HCT116 (cell line): ENCODE measurements at regions not wholly inside any gene's neighbourhood (a gene's known extent, or its start where the extent isn't known, plus 50 kb on each side); places are given as distances from the start of the nearest gene placed in this dataset.

Source experiments
- ATAC-seq: fragments of 200-7000 bp; cut with Tn5 transposase; 2 replicates; pipeline ENCODE4 v1.9.1; 2020; ENCODE audit warnings: mild to moderate bottlenecking, moderate library complexity
- BruUV-seq: library from RNA; stranded (reverse); fragments of 400-500 nt; replicated peaks from 2 replicates; lab custom pipeline; 2021; lab: Mats Ljungman, UMichigan
- CTCF ChIA-PET: fragments of 300-600 bp; sonication (Branson Sonifier 250); formaldehyde crosslinking; loops from one replicate; lab custom pipeline; 2021; ENCODE audit warnings: antibody characterized with exemption; lab: Charles Lee
- POLR2A ChIA-PET: fragments of 300-600, 350-600 bp; sonication (Branson Sonifier 250); formaldehyde crosslinking; loops from one replicate; lab custom pipeline; 2021; ENCODE audit warnings: antibody characterized with exemption; lab: Charles Lee
- RAD21 ChIA-PET, 2 experiments: fragments of 300-600 bp; sonication (Branson Sonifier 250); formaldehyde crosslinking; loops; one replicate each; lab custom pipeline; 2023; ENCODE audit warnings: low total read pairs in 2 of 2; ENCODE audit not compliant: uncharacterized antibody in 2 of 2, unreplicated experiment in 2 of 2, low non-redundant PET in 1 of 2; lab: Charles Lee
- DNase-seq: peaks from one replicate; pipeline ENCODE4 v3.0.0-alpha.2; 2010; ENCODE audit warnings: low read depth, low spot score
- H2AFZ ChIP-seq: fragments of 200-600 bp; shearing (Covaris generic), sonication (generic); 2 replicates; pipeline ENCODE4 v1.6.1; 2017; ENCODE audit warnings: low read depth, mixed run types, mixed read lengths, antibody characterized with exemption, low read length; ENCODE audit not compliant: poor library complexity, severe bottlenecking
- H3K27ac ChIP-seq: 2 replicates; pipeline ENCODE4 v1.5.1; 2012; ENCODE audit warnings: low read depth, low read length
- H3K27me3 ChIP-seq: fragments of 200-600 bp; sonication (generic); 2 replicates; pipeline ENCODE4 v1.6.1; 2016; ENCODE audit warnings: mixed run types, low read length, mixed read lengths; ENCODE audit not compliant: insufficient read depth
- H3K36me3 ChIP-seq, 2 experiments: fragments of 200-500 bp in 1 of 2; fragments of 200-600 bp in 1 of 2; sonication (Bioruptor generic) in 1 of 2; sonication (generic) in 1 of 2; 2 replicates each; pipeline versions ENCODE4 v1.5.1 to v1.6.1; 2014 to 2016; ENCODE audit warnings: low read length in 2 of 2, inconsistent platforms in 1 of 2, mixed read lengths in 1 of 2, mixed run types in 1 of 2; ENCODE audit not compliant: insufficient read depth in 2 of 2, control insufficient read depth in 1 of 2
- H3K4me1 ChIP-seq, 2 experiments: fragments of 200-600 bp in 1 of 2; sonication (generic) in 1 of 2; 2 replicates each; pipeline versions ENCODE4 v1.5.1 to v1.6.1; 2012 to 2017; ENCODE audit warnings: low read length in 2 of 2, inconsistent platforms in 1 of 2, mild to moderate bottlenecking in 1 of 2, mixed read lengths in 1 of 2, mixed run types in 1 of 2, moderate library complexity in 1 of 2; ENCODE audit not compliant: insufficient read depth in 2 of 2, control insufficient read depth in 1 of 2
- H3K4me2 ChIP-seq: fragments of 200-600 bp; sonication (generic); 2 replicates; pipeline ENCODE4 v1.6.1; 2017; ENCODE audit warnings: mixed run types, low read length, mixed read lengths
- H3K4me3 ChIP-seq, 2 experiments: fragments of 200-600 bp in 1 of 2; sonication (generic) in 1 of 2; replicated peaks in 1 of 2; 2 replicates each; pipeline ENCODE4 v1.5.1; 2011 to 2016; ENCODE audit warnings: low read length in 2 of 2, control low read depth in 1 of 2, low read depth in 1 of 2, mild to moderate bottlenecking in 1 of 2, mixed read lengths in 1 of 2, mixed run types in 1 of 2
- H3K79me2 ChIP-seq: fragments of 200-600 bp; sonication (generic); 2 replicates; pipeline ENCODE4 v1.6.1; 2017; ENCODE audit warnings: mild to moderate bottlenecking, mixed run types, low read length, moderate library complexity, mixed read lengths; ENCODE audit not compliant: insufficient read depth
- H3K9ac ChIP-seq: fragments of 200-600 bp; sonication (generic); 2 replicates; pipeline ENCODE4 v1.6.1; 2016; ENCODE audit warnings: low read length, mixed read lengths
- H3K9me2 ChIP-seq: fragments of 200-600 bp; sonication (generic), shearing (Covaris generic); 2 replicates; pipeline ENCODE4 v1.6.1; 2017; ENCODE audit warnings: mixed run types, mild to moderate bottlenecking, moderate library complexity; ENCODE audit not compliant: insufficient read depth
- H3K9me3 ChIP-seq, 2 experiments: fragments of 200-500 bp in 1 of 2; fragments of 200-600 bp in 1 of 2; sonication (Bioruptor generic) in 1 of 2; sonication (generic) in 1 of 2; 2 replicates each; pipeline ENCODE4 v1.6.1; 2014 to 2017; ENCODE audit warnings: low read length in 2 of 2, mixed read lengths in 2 of 2, inconsistent platforms in 1 of 2, low read depth in 1 of 2, mild to moderate bottlenecking in 1 of 2, mixed run types in 1 of 2, moderate library complexity in 1 of 2; ENCODE audit not compliant: control insufficient read depth in 1 of 2, insufficient read depth in 1 of 2
- H4K20me1 ChIP-seq: fragments of 200-600 bp; sonication (generic), shearing (Covaris generic); 2 replicates; pipeline ENCODE4 v1.6.1; 2017; ENCODE audit warnings: mixed run types, mild to moderate bottlenecking, moderate library complexity; ENCODE audit not compliant: insufficient read depth
- ATF3 ChIP-seq: IDR thresholded peaks from 2 replicates; pipeline ENCODE4 v1.6.1; 2012
- CEBPB ChIP-seq: IDR thresholded peaks from 2 replicates; pipeline ENCODE4 v1.6.1; 2012; ENCODE audit warnings: low read depth
- EGR1 ChIP-seq: IDR thresholded peaks from 2 replicates; pipeline ENCODE4 v1.6.1; 2012; ENCODE audit warnings: low read depth
- ELF1 ChIP-seq: IDR thresholded peaks from 2 replicates; pipeline ENCODE4 v1.6.1; 2012; ENCODE audit warnings: low read depth, borderline replicate concordance
- EZH2 ChIP-seq: fragments of 200-600 bp; sonication (generic); IDR thresholded peaks from 2 replicates; pipeline ENCODE4 v1.6.1; 2017; ENCODE audit warnings: antibody characterized with exemption, mixed run types
- EZH2phosphoT487 ChIP-seq: fragments of 200-600 bp; IDR thresholded peaks from 2 replicates; pipeline ENCODE4 v1.6.1; 2018; ENCODE audit warnings: antibody characterized with exemption, borderline replicate concordance
- FOSL1 ChIP-seq: IDR thresholded peaks from 2 replicates; pipeline ENCODE4 v1.6.1; 2012; ENCODE audit warnings: low read depth
- JUND ChIP-seq: IDR thresholded peaks from 2 replicates; pipeline ENCODE4 v1.6.1; 2012
- MAX ChIP-seq: IDR thresholded peaks from 2 replicates; pipeline ENCODE4 v1.6.1; 2012
- POLR2A ChIP-seq: IDR thresholded peaks from 2 replicates; pipeline ENCODE4 v1.7.0; 2011; ENCODE audit warnings: borderline replicate concordance; ENCODE audit not compliant: insufficient read depth, insufficient read length; ENCODE audit errors: extremely low read depth
- POLR2AphosphoS5 ChIP-seq: IDR thresholded peaks from 2 replicates; pipeline ENCODE4 v1.6.1; 2011; ENCODE audit warnings: mild to moderate bottlenecking, low read depth, low read length, moderate library complexity
- RAD21 ChIP-seq: IDR thresholded peaks from 2 replicates; pipeline ENCODE4 v1.6.1; 2012; ENCODE audit warnings: low read depth, mild to moderate bottlenecking
- REST ChIP-seq: IDR thresholded peaks from 2 replicates; pipeline ENCODE4 v1.6.1; 2012; ENCODE audit warnings: low read depth
- SRF ChIP-seq: IDR thresholded peaks from 2 replicates; pipeline ENCODE4 v1.6.1; 2012; ENCODE audit warnings: low read depth
- YY1 ChIP-seq: IDR thresholded peaks from 2 replicates; pipeline ENCODE4 v1.6.1; 2011; ENCODE audit warnings: low read length, low read depth, moderate library complexity, mild to moderate bottlenecking; ENCODE audit not compliant: insufficient replicate concordance; ENCODE audit errors: extremely low read depth
- ZFX ChIP-seq: fragments of 450-650 bp; IDR thresholded peaks from 2 replicates; pipeline ENCODE4 v1.6.1; 2017
- ZNF274 ChIP-seq: fragments of 200-500 bp; sonication (Bioruptor generic); IDR thresholded peaks from 2 replicates; pipeline ENCODE4 v1.6.1; 2014; ENCODE audit warnings: mild to moderate bottlenecking, low read depth, low read length, inconsistent platforms
- intact Hi-C: fragments of 100-400 bp; cut with micrococcal nuclease; formaldehyde crosslinking; loops from 2 replicates; pipeline ENCODE4 v1.10.0; 2022
- TF ChIP-seq, protein P1 (sequence below): IDR thresholded peaks from 2 replicates; pipeline ENCODE4 v1.6.1; 2011; ENCODE audit warnings: mild to moderate bottlenecking, low read length, moderate library complexity; ENCODE audit not compliant: insufficient replicate concordance; ENCODE audit errors: extremely low read depth

GRCh38 chr7:88431882-88432281, 125.2 kb upstream of the STEAP4 start:
- H3K27me3 ChIP-seq, result no peaks in the 10 kb centered on the region

More at GRCh38 chr7:88431882-88432281, 125.2 kb upstream of the STEAP4 start:
- Histone ChIP-seq H3K9ac (no peak overlapping the region), H4K20me1 (no peaks in the 10 kb centered on the region), H3K79me2 (no peaks in the 10 kb centered on the region), H2AFZ (no peak overlapping the region), H3K4me1 (peaks cover 3 to 7% of the 10 kb centered on the region in 2 experiments; a peak in 2 of 4 replicates), H3K27ac (no peak overlapping the region), H3K36me3 (no peaks in the 10 kb centered on the region), H3K9me3 (no peaks in the 10 kb centered on the region), H3K9me2 (no peaks in the 10 kb centered on the region), H3K4me3 (no peak overlapping the region), H3K4me2 (no peak overlapping the region)
- DNase-seq (no peak), ATAC-seq (no peak)
- BruUV-seq, result no TSS peak
- POLR2A ChIA-PET, result no interaction called here
- no peak for TF ChIP-seq EZH2
- TF ChIP-seq ZFX, result no peak
- TF ChIP-seq ZNF274, result no peak
- no peak for TF ChIP-seq POLR2AphosphoS5
- TF ChIP-seq EZH2phosphoT487, result no peak
- TF ChIP-seq MAX, result no peak
- TF ChIP-seq SRF, result no peak
- no peak for TF ChIP-seq EGR1
- TF ChIP-seq REST, result no peak
- no peak for TF ChIP-seq JUND
- TF ChIP-seq, protein P1, sequence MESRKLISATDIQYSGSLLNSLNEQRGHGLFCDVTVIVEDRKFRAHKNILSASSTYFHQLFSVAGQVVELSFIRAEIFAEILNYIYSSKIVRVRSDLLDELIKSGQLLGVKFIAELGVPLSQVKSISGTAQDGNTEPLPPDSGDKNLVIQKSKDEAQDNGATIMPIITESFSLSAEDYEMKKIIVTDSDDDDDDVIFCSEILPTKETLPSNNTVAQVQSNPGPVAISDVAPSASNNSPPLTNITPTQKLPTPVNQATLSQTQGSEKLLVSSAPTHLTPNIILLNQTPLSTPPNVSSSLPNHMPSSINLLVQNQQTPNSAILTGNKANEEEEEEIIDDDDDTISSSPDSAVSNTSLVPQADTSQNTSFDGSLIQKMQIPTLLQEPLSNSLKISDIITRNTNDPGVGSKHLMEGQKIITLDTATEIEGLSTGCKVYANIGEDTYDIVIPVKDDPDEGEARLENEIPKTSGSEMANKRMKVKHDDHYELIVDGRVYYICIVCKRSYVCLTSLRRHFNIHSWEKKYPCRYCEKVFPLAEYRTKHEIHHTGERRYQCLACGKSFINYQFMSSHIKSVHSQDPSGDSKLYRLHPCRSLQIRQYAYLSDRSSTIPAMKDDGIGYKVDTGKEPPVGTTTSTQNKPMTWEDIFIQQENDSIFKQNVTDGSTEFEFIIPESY, result no peak
- TF ChIP-seq CEBPB, result no peak
- no peak for TF ChIP-seq ATF3
- TF ChIP-seq FOSL1, result no peak
- no peak for TF ChIP-seq POLR2A
- no peak for TF ChIP-seq YY1
- TF ChIP-seq ELF1, result no peak
- TF ChIP-seq RAD21, result no peak
- CTCF ChIA-PET, result no interaction called here
- intact Hi-C loops, result no loop called here
- RAD21 ChIA-PET, result no interaction called here
